ENCODE measurements at regions not wholly inside any gene's neighbourhood (a gene's known extent, or its start where the extent isn't known, plus 50 kb on each side); places are given as distances from the start of the nearest gene placed in this dataset. TPM values are rescaled to one million over a fixed set of nuclear protein-coding genes. Genes with fewer than 3 reads are reported as not detected.

DNA sequence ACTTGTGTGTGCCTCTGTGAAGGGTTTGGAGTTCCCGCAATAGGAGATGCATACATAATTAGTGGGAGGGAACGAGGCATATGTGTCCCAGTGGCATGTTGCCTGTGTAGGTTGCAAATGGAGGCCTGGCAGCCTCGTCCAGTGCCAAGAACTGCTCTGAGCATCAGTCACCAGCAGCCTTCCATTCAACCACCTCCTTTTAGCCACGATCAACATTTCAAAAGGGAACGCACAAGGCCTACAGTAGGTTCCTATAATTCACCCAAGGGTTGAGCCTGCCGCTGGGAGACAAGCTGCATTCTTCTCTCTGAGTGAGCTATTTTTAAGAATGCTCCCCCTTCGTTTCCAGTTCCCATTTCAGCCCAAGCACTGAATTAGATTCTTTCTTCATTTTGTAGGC lies 78.8 kb upstream of the CTNNB1 start:
- no peak for DNase-seq (ENCODE audit: low read depth in 2 of 3, low spot score in 2 of 3)

- DNase-seq (ENCODE audit: low read depth in 2 of 3, low spot score in 2 of 3): no peak
These were observed 74.0 kb upstream of the CTNNB1 start for GRCh38 chr3:41125258-41125657.

- DNase-seq (ENCODE audit: low read depth in 2 of 3, low spot score in 2 of 3): no peak
These were observed 72.8 kb upstream of the CTNNB1 start for GRCh38 chr3:41126472-41126871.

DNA sequence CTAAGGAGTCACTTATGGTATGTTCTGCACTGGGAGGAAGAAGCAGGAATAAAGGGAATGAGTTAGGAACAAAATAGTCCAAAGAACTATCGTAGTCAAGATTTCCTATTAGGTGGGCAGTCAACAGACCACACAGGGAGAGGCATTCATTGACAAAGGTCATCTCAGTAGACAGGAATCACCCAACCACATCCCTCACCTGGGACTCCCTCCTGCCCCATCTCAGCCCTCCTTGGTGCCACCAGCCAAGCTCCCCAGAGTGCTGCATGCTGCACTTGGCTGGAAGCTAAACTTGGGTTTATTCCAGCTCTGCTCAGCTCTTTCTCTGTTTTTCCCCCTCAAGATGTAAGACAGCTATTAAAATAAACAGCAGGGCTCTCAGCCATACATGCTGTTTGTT lies 72.3 kb upstream of the CTNNB1 start:
- no peak for DNase-seq (ENCODE audit: low read depth in 2 of 3, low spot score in 2 of 3)

DNA sequence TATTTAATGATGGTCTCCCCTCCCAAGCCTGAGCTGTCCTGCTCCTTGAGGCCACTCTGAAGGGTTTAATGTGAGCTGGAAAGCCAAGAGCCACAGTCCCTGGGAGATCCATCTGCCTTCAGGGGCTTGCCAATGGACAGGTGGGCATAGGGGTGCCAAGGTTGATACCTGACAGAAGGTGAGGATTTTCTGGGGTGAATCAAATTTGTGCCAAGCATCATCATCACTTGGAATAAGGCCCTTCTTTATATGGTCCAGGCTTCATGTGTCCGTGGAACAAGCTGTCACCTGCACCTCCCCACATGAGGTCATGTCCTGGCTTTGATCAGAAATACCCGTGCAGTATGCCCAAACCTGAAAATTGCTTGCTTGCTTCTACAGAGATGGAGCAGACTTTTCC lies 71.9 kb upstream of the CTNNB1 start:
- DNase-seq (ENCODE audit: low read depth in 2 of 3, low spot score in 2 of 3): no peak

GRCh38 chr3:41129731-41130130 lies 69.6 kb upstream of the CTNNB1 start:
- no peak for DNase-seq (ENCODE audit: low read depth in 2 of 3, low spot score in 2 of 3)

GRCh38 chr3:41131224-41131623 lies 68.1 kb upstream of the CTNNB1 start:
- no peak for DNase-seq (ENCODE audit: low read depth in 2 of 3, low spot score in 2 of 3)

- no peak for DNase-seq (ENCODE audit: low read depth in 2 of 3, low spot score in 2 of 3)
These were observed 61.6 kb upstream of the CTNNB1 start for GRCh38 chr3:41137686-41138111.

DNA sequence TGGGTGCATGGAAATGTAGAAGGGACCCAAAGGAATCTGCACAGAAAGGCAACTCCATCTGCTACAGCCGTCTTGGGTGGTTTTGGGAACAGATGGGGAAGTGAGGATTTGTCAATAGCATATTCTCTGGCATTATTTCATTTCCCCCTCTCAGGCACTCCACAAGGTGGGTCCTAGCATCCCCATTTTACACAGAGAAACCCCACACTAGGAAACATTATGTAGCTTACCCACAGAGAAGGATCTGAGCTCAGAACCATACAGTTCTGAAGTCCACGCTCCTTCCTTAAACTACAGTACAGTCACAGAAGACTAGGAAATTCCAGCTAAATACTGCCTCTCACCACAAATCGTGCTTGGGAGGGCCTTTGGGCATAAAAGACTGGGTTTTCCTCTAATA lies 61.2 kb upstream of the CTNNB1 start:
- no peak for DNase-seq (ENCODE audit: low read depth in 2 of 3, low spot score in 2 of 3)

GRCh38 chr3:41138601-41139000 lies 60.7 kb upstream of the CTNNB1 start:
- DNase-seq (ENCODE audit: low read depth in 2 of 3, low spot score in 2 of 3): no peak

DNA sequence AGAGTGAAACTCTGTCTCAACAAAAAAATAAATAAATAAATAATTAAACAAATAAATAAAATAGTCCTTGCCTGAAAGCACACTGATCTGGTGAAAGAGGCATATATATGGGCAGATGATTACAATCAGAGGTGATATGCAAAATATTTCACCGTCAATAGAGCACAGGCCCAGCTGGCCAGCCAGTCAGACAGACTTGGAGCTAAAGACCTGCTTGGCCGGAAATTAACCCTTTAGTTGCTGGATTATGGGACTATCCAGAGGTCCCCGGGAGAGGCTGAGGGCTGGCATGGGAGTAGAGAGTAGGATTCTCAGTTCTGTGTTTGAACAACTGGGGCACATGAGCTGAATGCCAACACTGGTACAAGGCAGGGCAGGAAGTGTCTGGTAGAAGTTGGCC lies 59.1 kb upstream of the CTNNB1 start:
- DNase-seq (ENCODE audit: low read depth in 2 of 3, low spot score in 2 of 3): no peak

GRCh38 chr3:41141433-41142167 lies 57.7 kb upstream of the CTNNB1 start:
- DNase-seq (ENCODE audit: low read depth in 2 of 3, low spot score in 2 of 3): no peak

- no peak for DNase-seq (ENCODE audit: low read depth in 2 of 3, low spot score in 2 of 3)
These were observed 55.8 kb upstream of the CTNNB1 start for GRCh38 chr3:41143421-41144031.

DNA sequence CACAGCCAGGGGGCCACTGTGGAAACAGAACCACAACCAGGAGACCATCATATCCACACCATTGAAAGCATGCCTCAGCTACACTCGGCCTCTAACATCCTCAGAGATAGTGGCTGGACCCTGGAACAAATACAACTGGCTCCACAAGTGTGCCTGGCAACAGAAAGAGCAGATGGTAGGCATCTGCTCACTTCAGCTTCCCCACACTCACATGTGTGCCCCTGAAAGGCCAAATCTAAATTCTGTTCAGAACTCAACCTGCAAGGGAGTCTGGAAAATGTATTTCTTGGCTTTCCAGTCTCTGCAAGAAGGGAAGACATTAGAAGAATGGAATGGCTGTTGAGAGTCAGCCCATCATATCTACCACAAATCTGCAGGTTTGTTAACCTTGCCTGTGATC lies 54.7 kb upstream of the CTNNB1 start:
- DNase-seq (ENCODE audit: low read depth in 2 of 3, low spot score in 2 of 3): no peak

- no peak for DNase-seq (ENCODE audit: low read depth in 2 of 3, low spot score in 2 of 3)
These were observed 50.8 kb upstream of the CTNNB1 start for GRCh38 chr3:41148478-41148877.

- no peak for DNase-seq (ENCODE audit: low read depth in 2 of 3, low spot score in 2 of 3)
These were observed 50.4 kb upstream of the CTNNB1 start for GRCh38 chr3:41148901-41149300.

Small RNA genes in the stretch of these regions (small RNA-seq; reads per million reads assigned to genes)
- gene AC099560.2 (not detected), gene HMGN2P24 (not detected)
